ENCODE measurements at regions not wholly inside any gene's neighbourhood (a gene's known extent, or its start where the extent isn't known, plus 50 kb on each side); places are given as distances from the start of the nearest gene placed in this dataset.
"Not testable (repeated sequence)": the region's sequence is repeated elsewhere in the genome, so short reads cannot be mapped to it uniquely, and the experiment has no call there.

DNA sequence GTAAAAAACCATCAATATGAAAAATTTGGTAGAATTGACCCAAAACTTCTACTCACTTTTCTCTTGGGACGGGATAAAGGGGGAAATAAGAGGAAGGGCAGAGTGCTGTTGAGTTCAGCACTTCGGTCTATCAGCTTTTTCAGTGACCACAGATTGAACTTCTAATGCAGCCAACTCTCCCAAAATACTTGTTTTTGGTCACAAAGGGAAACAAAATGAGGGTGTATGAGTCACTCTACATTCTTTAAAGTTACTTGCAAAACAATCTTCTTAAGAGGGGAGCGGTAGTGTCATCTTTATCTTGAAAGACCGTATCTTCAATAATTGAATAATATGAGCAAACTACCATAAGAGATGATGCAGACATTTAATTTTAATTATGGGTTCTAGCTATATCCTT, 661.3 kb downstream of the CD109 start:
- DNase-seq: no peak

DNA sequence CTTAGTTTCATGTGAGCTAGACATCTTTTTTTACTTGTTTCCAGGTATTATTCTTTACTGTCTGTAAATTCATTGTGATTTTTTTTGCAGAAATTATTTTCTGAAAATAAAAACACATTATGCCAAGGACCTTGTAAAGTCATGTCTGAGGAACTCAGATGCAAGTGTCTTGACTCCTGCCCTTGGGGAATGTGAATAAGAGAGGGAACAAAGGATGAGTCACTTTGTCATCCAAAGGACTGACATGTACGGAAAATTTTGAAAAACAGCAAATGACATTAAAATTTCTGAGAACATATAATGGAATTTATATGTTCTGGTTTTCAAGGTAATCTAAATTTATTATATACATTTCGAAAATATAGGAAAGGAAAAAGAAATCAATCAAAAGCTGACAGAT, 660.4 kb downstream of the CD109 start:
- DNase-seq: no peak

DNA sequence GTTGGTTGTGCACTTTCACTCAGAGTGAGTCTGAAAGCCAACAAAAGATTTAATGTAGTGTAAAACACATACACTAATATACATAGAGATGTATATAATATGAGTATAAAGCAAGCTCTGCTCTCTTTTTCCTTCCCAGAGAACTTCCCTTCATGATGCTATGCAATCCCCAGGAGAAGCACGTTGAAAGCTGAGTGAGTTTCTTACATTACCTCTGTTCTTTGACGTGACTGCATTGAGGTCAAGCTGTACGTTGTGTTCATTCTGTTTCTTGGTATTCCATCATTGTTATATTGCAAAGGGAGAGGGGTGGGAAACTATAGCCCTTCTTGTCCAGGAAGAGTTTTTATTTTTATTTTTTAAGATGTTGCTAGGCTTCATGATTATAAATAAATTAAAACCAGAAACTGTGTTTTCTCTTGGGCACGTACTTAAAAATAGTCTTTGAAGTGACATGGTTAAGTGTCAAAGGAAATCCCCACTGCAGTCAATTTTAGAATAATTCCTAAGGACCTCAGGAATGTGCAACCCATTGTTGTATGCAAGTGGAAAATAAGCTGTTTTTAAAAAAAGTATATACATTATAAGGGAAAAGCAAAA, 651.0 kb downstream of the CD109 start:
- DNase-seq: no peak

DNA sequence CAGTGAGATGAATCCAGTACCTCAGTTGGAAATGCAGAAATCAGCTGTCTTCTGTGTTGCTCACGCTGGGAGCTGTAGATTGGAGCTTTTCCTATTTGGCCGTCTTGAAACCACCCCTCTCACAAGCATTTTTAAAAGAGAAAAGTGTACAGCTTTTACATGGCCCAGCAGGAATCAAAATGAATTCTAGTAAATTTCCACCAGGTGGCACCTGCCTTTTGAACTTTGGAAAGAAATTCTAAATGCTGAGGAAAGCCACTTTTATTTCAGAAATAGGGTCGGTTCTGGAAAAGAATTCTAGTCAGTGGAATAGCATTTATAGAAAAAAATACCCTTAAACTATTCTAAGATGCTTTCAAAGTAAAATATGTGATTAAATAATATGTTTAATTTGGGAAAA, 647.8 kb downstream of the CD109 start:
- DNase-seq: no peak

DNA sequence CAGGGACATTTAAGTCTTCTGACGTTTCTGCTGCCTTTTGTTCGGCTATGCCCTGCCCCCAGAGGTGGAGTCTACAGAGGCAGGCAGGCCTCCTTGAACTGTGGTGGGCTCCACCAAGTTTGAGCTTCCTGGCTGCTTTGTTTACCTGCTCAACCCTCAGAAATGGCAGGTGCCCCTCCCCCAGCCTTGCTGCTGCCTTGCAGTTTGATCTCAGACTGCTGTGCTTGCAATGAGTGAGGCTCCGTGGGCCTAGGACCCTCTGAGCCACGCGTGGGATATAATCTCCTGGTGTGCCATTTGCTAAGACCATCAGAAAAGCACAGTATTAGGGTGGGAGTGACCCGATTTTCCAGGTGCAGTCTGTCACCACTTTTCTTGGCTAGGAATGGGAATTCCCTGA, 647.3 kb downstream of the CD109 start:
- DNase-seq: not testable (repeated sequence)

DNA sequence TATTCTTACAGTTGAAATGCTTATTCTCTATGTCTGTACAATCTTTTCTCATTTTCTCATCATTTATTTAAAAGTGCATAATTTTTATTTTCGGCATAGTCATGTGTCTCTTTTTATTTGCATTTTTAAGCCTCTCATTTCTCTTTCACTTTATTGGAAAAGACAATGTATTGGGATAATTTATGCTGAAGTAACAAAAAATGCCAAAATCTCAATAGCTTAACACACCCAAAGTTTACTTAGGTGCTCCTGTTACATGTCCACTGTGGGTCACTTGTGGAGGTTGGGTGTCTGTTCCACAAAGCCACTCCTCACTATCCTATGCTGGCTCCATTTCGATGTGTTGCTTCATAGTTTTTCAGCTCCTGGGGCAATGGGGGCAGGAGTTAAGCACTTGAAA, 638.7 kb downstream of the CD109 start:
- no peak for DNase-seq

DNA sequence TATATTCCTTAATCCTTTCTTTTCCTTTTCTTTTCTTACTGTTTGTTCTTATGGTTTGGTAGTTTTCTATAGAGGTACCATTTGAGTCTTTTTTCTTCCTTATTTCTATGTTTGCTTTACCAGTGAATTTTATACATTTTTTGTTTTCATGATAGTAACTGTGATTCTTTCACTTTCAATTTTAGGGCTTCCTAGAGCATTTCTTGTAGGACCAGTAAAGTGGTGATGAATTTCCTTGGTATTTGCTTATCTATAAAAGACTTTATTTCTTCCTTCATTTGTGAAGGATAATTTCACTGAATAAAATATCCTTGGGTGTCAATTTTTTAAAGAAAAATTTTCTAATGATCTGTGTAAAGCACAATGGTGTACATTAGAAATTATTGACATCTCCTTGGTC, 637.4 kb downstream of the CD109 start:
- DNase-seq: no peak

DNA sequence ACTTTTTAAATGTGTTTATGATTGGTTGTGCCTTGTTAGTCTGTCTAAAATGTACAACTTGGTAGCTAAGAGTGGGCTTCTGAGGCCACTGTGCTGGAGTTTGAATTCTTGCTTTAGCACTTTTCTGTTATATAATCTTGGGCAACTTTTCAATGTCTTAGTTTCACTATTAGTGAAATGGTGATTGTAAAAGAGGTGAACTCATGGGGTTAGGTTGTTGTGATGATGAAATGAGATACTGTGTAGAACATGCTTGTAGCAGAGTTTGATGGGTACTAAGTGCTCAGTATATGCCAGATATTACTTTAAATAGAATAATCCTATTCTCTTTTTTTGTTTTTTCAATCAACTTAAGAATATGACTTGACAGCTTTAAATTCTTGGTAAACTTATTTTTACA, 624.7 kb downstream of the CD109 start:
- DNase-seq: no peak

DNA sequence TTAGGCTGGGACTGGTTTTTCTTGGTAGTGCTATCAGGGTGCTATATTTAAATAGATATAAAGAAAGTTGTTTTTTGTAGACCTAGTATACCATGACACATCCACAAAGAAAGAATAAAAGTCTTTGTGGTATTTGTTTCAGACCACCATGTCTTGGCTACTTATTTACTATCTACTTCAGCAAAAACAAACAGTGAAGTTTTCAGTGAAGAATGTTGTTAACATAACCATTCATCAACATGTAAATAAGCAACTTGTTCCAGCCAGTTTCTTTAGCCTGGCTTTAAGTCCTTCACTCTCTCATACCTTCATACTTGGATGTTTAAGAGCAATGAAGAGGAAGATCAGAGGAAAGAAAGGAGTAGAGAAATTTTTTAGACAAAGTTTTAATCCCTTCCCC, 624.1 kb downstream of the CD109 start:
- no peak for DNase-seq

DNA sequence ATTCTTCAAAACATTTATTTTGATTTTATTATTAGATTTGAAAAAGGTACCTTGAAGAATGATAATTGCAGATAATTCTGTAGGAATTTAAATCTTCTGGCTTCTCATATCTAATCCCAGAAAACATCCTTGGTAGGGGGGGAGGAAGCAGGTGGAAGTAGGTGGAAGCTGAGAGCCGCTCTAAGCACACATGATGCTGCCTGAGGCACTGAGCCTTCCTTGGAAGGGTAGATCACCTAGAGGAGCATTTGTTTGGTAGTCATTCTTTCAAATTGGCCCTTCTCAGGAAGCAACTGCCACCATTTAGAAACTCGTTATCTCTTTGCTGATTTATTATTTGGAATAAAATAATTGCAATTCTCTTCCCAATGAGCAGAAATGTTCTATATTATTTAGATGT, 623.3 kb downstream of the CD109 start:
- DNase-seq: no peak

DNA sequence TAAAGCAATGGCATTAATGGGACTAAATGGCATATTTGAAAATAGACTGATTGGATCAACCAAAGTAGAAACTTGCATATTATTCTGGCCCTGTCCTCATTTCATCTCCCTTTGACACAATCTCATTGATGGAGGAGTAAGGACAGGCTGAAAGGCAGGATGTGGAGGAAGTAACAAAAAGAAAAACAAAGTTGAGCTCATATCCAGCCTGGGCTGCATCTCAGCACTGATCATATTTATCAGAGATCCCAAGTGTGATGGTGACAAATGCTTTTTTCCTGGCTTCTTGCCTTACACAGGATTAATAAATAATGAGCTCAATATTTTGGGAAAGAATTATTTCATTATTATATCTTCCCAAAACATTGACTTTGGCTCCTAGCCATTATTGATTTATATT, 622.7 kb downstream of the CD109 start:
- no peak for DNase-seq

DNA sequence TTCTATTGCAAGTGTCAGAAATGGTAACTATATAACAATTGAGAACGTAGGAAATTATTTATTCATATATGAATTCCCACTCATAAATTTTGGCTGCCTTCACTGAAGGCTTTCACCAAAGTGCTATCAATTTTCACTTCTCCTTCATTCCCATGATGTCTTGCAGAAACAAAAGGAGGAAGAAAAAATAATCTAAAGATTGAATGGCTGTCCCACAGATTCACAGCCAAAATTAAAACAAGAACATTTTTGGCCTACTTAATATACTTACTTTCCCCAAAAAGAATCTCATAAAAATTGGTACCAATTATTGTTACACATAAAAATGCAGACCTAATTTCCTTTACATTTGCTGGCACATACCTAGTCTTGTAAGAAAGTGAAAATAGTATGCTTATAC, 616.1 kb downstream of the CD109 start:
- DNase-seq: no peak

DNA sequence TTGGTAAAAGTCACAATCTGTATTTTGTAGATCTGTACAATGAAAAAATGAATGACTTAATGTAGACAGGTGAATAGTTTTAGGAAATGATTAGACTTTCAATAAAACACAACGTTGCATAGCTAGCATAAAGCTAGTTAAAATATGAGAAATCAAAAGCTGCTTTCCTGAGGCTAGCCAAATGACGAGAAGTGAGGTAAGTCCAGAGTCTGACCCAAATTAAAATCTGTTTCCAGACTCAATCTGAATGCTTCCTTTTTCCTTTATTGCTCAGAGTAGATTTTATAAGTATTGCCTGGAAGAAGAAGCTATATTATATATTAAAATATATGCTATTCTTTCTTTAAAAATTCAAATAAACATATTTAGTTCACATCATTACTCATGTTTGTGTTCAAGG, 615.4 kb downstream of the CD109 start:
- no peak for DNase-seq

DNA sequence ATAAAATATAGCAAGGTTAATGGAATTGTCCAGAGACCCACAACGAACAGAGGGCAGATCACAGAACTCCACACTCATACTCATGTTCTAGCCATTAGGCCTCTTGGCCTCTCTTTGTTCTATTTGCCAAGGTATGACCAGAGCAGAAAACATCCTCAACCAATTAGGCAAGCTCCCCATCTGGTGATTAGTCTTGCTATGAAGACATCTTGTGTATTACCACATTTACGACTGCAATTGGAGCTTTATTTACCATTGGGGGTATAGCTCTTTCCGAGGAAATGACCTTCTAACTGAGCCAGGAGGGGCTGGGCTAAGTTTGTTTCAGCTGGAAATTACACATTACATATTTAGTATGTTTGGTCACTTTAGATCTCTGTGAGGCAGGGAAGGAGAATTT, 593.9 kb downstream of the CD109 start:
- DNase-seq: no peak

DNA sequence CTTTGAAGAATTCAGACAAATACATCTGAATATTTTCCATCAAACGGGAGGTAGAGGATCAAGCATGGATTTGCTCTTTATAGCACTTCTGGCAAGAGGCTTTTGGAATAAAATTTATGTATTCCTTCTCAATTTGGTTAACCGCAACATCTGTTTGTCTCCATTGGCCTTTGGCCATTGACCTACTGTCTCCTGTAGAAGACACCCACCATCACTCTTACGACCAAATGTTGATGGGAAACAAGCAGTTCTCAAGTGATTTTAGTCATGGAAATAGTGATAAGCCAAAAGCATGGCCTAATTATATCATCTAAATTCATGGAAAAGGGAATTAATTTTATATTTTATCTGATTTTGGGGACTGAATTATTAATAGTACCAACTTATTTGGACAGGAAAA, 591.9 kb downstream of the CD109 start:
- DNase-seq: no peak

DNA sequence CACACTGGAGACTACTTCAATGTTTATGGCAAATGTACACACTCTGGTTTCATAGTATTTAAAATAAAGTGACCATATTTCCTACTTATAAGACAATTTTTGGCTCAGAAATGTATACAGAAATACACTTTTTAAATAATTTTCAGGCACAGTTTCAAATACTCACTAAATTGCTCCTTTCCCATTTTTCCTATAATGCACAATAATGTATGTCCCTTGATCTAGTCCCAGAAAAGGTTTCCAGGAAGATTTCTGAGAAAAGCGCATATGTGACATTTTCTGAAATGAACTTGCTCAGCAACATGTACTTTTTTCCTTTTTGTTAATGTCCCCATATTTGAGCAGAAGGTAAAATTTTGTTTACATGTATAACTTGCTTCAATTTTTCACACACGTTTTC, 591.4 kb downstream of the CD109 start:
- no peak for DNase-seq

DNA sequence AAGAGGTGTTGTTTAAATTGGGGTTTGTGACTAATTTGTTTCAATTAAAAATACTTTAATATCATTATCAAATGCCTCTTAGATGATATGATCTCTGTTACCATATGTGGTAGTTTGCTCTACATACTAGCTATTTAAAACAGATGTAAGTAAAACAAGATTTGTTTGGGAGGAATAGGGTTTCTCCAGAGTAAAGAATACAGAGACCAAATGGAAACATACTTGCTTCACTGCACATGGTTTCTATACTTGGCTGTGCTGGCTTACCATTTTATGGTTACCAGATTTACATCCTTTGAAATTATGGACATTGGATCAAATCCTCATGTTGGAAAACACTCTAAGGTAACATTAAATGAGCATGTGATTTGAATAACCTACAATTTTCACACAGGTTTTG, 588.3 kb downstream of the CD109 start:
- DNase-seq: no peak

DNA sequence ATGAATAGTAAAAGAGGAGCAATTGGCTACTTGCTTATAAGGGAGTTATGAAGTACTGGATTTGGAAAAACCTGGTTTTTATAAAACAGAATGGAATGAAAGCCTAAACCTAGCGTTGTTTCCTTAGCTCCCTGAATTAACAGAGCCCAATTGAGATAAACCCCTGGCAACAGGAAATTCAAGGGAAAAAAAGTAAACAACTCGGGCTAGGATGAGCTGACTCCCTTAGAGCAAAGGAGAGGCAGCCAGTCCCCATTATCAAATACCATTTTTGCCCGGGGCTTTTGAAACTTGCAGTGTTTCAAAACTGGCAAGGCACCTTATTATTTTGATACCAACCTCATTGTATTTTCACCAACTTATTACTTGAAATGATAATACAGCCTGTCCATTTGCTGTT, 587.5 kb downstream of the CD109 start:
- no peak for DNase-seq

DNA sequence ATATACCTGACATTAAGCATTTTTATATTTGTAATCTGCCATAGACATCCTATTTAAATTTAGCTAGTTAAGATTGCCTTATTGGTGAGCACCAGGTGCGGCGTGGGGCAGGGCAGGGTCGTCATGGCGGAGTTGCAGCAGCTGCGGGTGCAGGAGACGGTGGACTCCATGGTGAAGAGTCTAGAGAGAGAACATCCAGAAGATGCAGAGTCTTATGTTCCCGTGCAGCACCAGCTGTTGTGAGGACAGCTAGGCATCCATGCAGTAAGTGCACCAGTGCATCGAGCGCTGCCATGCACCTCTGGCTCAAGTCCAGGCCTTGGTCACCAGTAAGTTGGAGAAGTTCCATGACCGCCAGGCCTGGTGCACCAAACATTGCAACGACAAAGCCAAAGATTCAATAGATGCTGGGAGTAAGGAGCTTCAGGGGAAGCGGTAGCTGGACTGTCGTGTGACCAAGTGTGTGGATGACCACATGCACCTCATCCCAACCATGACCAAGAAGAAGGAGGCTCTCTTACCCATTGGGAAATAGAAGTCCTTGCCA, 586.2 kb downstream of the CD109 start:
- DNase-seq: no peak

DNA sequence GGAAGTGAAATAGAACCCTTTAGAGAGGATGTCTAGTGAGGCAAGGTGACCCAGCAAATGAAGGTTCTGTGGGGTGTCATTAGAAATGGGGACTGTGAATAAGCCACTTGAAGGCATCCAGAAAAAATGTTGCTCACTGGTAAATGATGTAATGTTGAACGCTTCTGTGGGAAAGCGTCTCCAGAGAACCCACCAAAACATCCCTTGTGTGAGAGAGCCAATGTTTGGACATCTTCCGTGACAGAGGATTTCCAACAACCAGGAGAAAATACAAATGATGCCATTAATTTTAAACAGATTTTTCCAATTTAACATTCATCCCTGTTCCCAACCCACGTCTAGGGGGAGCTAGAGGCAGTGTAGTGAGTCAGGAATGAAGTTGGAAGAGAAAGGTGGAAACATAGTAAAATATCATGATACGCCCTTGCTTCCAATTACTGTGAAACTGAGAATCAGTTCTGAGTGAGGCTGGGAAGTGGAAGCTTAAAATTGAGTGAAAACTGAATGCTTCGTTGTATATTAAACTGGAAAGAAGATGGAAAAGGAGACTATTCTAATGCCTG, 584.2 kb downstream of the CD109 start:
- DNase-seq: no peak

DNA sequence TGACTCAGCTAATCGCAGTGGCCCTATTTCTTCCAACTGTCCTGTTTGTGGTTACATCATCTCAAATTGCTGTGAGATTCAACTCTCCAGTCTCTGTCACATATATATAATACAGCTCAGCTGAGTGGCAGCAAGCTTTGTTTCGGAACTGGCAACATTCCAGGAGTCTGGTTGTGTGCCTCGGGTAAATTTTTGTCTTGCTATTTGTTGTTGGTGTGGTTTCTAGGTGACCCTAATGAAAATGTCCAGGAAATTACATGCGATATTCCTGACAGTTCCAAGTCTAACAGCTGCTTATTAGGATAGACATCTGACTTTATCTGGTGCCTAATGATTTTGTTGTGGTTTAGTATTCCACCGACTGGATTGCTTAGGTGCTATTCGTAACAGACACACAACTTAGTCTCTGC, 581.8 kb downstream of the CD109 start:
- DNase-seq: no peak

DNA sequence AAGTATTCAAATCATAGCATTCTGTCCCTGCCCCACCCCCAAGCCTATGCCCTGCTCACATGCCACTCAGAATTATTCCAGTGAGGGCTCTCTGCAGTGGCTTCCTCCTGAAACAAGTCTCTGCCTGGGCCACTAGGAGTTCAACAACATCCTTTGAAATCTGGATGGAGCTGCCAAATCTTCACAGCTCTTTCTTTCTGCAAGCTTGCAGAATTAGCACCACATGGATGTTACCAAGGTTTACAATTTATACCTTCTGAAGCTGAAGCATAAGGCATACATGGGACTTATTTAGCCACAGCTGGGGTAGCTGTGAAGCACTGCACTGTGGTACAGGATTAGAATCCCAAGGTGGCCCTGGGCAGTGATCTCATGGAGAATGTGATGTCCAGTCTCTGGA, 577.5 kb downstream of the CD109 start:
- no peak for DNase-seq

DNA sequence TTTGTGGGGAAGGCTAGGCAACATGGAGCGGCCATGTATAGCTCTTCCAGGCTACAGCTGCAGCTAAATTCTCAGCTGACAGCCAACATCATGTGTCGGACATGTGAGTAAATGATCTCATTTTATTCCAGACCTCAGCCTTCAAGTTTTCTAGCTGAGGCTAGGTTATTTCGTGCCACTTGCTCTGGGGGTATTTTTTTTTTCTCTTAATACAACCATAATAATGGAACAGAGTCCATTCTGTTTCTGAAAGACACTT, 573.5 kb downstream of the CD109 start:
- DNase-seq: no peak

DNA sequence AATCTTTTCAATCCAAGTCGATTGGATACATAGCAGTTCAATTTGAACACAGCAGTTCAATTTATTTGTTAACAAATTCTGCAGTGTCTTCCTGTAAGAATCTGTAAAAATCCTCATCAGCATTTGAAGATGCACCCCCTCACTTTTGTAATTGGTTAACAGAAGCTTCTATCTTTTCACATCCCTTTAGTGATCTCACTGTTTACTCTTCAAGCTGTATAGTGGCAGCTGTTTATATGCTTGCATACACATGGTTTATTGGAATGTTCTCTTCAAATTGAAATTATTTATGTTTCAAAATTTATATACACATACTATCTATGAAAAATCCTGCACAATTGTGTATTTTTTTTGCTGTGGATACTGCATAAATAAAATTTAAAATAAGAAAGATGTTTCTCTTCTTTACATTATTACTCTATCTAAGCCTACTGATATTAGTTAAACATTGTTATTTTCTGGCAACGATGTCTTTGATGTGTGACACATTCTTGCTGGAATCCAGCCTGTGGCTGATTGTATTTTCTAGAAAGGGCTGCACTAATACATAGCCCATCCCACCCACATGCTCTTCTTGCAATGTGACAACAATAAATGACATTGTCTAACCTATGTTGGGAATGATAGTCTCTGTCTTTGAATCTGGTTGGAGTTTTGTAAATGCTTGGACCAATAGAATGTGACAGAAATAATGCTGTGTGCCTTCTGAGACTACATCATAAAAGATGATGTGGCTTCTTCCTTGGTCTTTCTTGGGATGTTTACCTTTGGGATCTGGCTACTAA, 573.0 kb downstream of the CD109 start:
- DNase-seq: no peak

DNA sequence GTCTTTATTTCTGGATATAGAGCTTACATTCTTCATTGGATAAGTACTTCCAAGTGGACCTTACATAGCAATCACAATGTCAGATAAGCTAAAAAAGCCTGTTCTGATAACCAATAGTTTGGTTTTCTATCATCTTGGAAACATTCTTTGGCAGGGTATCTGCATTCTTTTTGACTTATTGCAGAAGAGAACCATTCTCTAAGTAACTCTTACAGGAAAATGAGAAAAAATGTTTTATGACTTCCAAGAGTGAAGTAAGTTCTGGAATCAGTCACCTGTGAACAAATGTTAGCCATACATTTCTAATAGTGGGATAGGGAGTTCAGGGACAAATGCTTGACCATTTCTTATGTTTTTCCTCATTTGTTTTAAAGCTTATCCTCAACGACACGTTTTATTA, 564.0 kb downstream of the CD109 start:
- no peak for DNase-seq

All from MV-4-11 (cell line).